ENCODE measurements at regions not wholly inside any gene's neighbourhood (a gene's known extent, or its start where the extent isn't known, plus 50 kb on each side); places are given as distances from the start of the nearest gene placed in this dataset.

DNA sequence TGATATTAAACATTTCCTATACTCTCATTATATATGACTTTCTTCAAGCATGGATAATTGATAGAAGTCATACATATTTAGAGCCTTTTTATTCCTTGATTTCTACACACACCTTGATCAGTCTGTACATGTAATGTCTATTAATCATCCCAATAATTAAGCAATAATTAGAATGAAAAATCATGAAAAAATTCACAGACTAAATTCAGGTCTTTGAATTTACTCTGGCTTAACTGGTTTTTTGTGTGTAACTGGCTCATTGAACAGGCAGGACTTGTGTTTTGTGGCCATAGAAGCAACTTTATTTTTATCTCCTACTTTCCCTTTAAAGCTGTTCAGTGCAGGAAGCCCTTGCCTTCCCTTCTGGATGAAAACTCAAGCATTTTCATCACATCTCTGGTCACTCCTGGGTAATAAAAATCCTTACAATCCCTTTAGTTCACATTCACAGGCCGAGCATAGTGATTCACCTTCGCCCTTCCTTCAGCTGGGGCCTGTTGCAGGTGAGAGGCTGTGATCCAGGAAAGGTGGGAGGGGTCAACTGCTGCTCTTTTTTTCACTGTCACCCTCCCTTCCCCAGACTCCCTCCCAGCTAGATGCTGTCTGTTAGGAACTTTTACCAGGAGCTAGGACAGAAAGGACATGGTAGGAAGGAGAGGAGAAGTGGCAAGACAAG, 58.0 kb upstream of the ITSN2 start:
- Histone ChIP-seq H3K27ac (ENCODE audit: control insufficient read depth, insufficient read depth, low read length) (no peak overlapping the region), H3K36me3 (ENCODE audit: control insufficient read depth in 2 of 2, extremely low read depth in 1 of 2, insufficient read depth in 2 of 2, low read length in 2 of 2) (no peaks in the 10 kb centered on the region), H3K9me1 (ENCODE audit: control insufficient read depth, extremely low read depth, insufficient read depth, low read length) (no peaks in the 10 kb centered on the region), H3K4me1 (ENCODE audit: control insufficient read depth, extremely low read depth, insufficient read depth, low read length) (no peaks in the 10 kb centered on the region), H3K9ac (ENCODE audit: control insufficient read depth, extremely low read depth, insufficient read depth, low read length) (no peak overlapping the region), H2AFZ (ENCODE audit: control insufficient read depth, low read length) (no peak overlapping the region), H3K4me3 (ENCODE audit: control insufficient read depth in 2 of 3, extremely low read depth in 1 of 3, insufficient read depth in 2 of 3, low read depth in 1 of 3, low read length in 3 of 3) (no peak overlapping the region), H3K79me2 (ENCODE audit: control insufficient read depth, insufficient read depth, low read length) (no peaks in the 10 kb centered on the region), H4K20me1 (ENCODE audit: control insufficient read depth, extremely low read depth, insufficient read depth, low read length) (no peaks in the 10 kb centered on the region), H3K4me2 (ENCODE audit: control insufficient read depth, extremely low read depth, insufficient read depth, low read depth, low read length) (no peak overlapping the region), H3K9me3 (ENCODE audit: control insufficient read depth, low read depth, low read length) (no peaks in the 10 kb centered on the region), H3K27me3 (ENCODE audit: control insufficient read depth, extremely low read depth, insufficient read depth, low read length) (no peaks in the 10 kb centered on the region)
- FAIRE-seq: no peak
- no peak for TF ChIP-seq EZH2 (IDR thresholded peaks at IDR 0.05; ENCODE audit: low read length)
- no peak for DNase-seq (ENCODE audit: low read depth, low spot score)
- dilution Hi-C loops (cut with MboI; ENCODE audit: extremely low pct_ligation_motif_present, low sequenced_read_pairs): no loop called here

DNA sequence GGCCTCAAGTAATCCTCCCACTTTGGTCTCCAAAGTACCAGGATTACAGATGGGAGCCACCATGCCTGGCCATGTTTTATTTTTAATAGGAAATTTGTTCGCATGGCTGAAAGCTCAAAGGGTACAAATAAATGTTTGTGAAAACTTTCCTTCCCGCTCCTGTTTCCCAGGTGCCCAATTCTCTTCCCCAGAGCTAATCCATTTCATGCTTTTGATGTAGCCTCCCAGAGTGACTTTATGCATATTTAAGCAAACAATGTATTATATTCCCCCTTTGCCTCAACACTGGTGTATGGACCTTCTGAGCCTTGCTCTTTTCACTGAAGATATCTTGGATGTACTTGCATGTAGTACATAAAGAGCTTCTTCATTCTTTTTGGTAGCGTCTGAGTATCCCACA, 52.5 kb upstream of the ITSN2 start:
- Histone ChIP-seq H2AFZ (ENCODE audit: control insufficient read depth, low read length) (no peak overlapping the region), H3K4me1 (ENCODE audit: control insufficient read depth, extremely low read depth, insufficient read depth, low read length) (no peaks in the 10 kb centered on the region), H3K9ac (ENCODE audit: control insufficient read depth, extremely low read depth, insufficient read depth, low read length) (no peak overlapping the region), H3K9me1 (ENCODE audit: control insufficient read depth, extremely low read depth, insufficient read depth, low read length) (no peaks in the 10 kb centered on the region), H3K9me3 (ENCODE audit: control insufficient read depth, low read depth, low read length) (no peaks in the 10 kb centered on the region), H3K27me3 (ENCODE audit: control insufficient read depth, extremely low read depth, insufficient read depth, low read length) (no peaks in the 10 kb centered on the region), H3K4me2 (ENCODE audit: control insufficient read depth, extremely low read depth, insufficient read depth, low read depth, low read length) (no peak overlapping the region), H3K79me2 (ENCODE audit: control insufficient read depth, insufficient read depth, low read length) (no peaks in the 10 kb centered on the region), H3K4me3 (ENCODE audit: control insufficient read depth in 2 of 3, extremely low read depth in 1 of 3, insufficient read depth in 2 of 3, low read depth in 1 of 3, low read length in 3 of 3) (no peak overlapping the region), H3K27ac (ENCODE audit: control insufficient read depth, insufficient read depth, low read length) (no peak overlapping the region), H3K36me3 (ENCODE audit: control insufficient read depth in 2 of 2, extremely low read depth in 1 of 2, insufficient read depth in 2 of 2, low read length in 2 of 2) (no peaks in the 10 kb centered on the region), H4K20me1 (ENCODE audit: control insufficient read depth, extremely low read depth, insufficient read depth, low read length) (no peaks in the 10 kb centered on the region)
- no peak for TF ChIP-seq EZH2 (IDR thresholded peaks at IDR 0.05; ENCODE audit: low read length)
- TF ChIP-seq, protein P1, sequence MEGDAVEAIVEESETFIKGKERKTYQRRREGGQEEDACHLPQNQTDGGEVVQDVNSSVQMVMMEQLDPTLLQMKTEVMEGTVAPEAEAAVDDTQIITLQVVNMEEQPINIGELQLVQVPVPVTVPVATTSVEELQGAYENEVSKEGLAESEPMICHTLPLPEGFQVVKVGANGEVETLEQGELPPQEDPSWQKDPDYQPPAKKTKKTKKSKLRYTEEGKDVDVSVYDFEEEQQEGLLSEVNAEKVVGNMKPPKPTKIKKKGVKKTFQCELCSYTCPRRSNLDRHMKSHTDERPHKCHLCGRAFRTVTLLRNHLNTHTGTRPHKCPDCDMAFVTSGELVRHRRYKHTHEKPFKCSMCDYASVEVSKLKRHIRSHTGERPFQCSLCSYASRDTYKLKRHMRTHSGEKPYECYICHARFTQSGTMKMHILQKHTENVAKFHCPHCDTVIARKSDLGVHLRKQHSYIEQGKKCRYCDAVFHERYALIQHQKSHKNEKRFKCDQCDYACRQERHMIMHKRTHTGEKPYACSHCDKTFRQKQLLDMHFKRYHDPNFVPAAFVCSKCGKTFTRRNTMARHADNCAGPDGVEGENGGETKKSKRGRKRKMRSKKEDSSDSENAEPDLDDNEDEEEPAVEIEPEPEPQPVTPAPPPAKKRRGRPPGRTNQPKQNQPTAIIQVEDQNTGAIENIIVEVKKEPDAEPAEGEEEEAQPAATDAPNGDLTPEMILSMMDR (optimal IDR thresholded peaks at IDR 0.05 in 1 of 3, IDR thresholded peaks at IDR 0.05 in 1 of 3, conservative IDR thresholded peaks at IDR 0.05 in 1 of 3; ENCODE audit: extremely low read depth in 1 of 3, insufficient read depth in 2 of 3, low read length in 3 of 3): no peak
- dilution Hi-C loops (cut with MboI; ENCODE audit: extremely low pct_ligation_motif_present, low sequenced_read_pairs): no loop called here
- DNase-seq (ENCODE audit: low read depth, low spot score): no peak
- FAIRE-seq: no peak

All from keratinocyte (primary cell).